GM18868 (cell line): ENCODE measurements at regions not wholly inside any gene's neighbourhood (a gene's known extent, or its start where the extent isn't known, plus 50 kb on each side); places are given as distances from the start of the nearest gene placed in this dataset.

Source experiments
- ATAC-seq: cut with Tn5 transposase; IDR thresholded peaks from one replicate; pipeline ENCODE4 v1.9.1; 2021; ENCODE audit warnings: mild to moderate bottlenecking, moderate library complexity; ENCODE audit not compliant: unreplicated experiment

DNA sequence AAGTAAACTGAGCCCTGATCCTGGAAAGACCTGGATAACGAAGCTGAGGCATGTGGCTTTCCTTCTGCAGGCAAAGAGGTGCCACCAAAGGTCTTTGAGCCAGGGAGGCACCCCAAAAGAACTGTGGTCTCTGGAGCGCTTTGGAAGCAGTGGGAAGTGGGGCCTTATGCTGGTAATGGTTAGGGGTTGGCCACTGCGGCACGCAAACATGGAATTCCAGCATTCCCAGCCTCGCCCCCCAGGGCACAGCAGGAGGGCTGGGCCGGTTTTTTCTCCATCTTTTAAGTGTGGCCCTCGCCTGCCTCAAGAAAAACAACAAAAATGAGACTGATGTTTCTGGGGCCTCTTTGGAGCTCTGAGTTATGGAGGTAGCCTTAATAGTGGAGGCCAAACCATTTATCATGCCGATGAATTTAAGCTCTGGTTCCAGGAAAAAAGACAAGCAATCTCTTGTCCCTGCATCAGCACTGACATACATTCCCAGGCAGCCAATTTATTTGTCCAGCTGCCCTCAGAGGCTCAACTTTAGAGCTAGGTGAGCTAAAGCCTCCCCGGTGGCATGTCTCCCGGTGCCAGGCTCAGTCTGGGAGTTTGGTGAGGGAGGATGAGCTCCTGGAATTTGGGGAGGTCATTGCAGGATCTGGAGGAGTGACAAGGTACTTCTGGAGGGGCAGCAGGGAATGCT, 109.0 kb downstream of the TLE3 start:
- ATAC-seq = no peak

- no peak for ATAC-seq
These were observed 106.9 kb downstream of the TLE3 start for GRCh38 chr15:69990566-69991421.

DNA sequence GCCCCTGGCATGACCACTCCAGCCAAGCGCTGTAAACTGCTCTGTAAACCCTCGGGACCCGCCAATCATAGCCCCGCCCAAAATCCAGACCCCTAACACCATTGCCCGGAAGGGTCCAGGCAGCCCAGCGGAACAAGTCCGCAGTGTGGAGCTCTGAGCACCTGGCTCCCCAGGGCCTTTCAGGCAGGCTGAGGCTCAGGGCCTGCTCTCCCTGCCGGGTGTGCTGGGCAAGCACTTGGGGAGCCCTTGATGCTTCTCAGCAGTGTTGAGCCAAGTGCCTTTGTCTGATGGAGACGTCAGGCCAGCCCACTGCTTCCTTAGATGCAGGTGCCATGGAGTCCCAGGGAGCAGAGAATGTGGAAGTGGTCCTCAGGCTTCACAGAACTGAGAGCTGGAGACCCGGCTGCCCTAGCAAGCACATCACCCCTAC, 106.2 kb downstream of the TLE3 start:
- ATAC-seq = no peak

- ATAC-seq = no peak
These were observed 105.4 kb downstream of the TLE3 start for GRCh38 chr15:69992348-69992747.

DNA sequence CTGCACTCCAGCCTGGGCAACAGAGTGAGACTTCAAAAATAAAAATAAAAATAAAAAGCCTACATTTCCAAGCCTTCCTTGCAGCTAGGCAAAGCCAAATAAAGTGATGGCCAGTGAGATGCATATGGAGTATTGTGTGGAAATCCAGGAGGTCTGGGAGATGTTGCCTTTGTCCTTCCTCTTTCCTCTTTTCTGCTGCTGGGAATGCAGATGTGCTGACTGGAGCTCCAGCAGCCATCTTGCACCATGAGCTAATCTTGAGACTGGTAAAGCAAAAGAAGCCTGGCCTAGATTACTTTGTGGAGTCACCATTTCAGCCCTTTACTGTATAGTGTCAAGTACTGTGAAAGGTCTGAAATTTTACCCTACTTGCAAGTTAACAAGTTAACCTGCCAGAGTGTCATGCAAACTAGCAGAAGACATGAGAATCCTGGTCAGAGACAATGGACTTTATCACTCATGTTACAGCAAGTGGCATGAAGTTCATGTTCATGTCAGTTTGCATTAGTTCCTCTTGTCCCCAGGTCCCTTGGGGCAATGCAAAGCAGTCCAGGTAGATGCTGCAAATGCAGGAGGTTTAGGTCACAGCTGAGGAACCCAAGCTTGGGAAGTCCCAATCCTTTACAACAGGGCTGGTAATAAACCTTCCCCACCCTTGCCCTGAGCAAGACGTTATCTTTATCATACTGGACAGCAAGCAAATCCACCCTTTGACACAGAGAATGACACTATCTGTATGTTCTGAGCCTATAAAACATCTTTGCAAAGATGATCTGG, 103.1 kb downstream of the TLE3 start:
- ATAC-seq = no peak

DNA sequence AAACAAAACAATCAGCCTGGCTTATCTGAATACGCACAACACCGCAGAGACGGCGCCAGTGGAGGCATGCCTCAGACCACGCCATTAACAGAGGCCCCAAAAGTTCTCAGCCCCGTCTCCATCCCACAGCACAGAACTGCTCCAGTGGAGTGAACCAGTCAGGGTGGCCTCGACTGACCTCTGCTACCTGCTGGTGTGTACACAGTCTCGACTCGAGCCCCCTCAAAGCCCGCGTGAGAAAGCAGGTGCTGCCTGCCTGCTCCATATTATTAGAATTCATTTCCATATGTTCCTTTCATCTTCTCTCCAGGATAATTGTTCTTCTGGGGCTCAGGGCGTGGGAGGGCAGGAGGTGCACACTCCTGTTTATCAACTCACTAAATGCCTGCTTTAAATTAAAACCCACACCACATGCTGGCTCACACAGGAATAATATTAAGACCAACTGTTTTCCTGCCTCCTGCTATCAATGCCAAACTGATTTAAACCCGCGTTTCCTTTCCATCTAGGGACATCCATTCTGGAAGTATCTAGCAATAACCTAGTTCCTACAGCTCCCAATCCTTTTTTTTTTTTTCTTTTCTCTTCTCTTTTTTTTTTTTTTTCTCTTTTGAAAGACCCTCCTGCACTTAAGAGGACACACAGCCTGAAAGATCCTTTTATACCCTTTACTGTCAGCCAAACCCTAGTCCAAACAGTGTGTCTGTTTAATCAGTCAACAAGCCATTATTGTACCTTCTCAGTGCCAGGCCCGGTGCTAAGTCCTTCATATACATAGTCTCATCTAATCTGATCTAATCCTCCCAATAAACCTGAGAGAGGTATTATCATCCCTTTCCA, 101.2 kb downstream of the TLE3 start:
- ATAC-seq = no peak

DNA sequence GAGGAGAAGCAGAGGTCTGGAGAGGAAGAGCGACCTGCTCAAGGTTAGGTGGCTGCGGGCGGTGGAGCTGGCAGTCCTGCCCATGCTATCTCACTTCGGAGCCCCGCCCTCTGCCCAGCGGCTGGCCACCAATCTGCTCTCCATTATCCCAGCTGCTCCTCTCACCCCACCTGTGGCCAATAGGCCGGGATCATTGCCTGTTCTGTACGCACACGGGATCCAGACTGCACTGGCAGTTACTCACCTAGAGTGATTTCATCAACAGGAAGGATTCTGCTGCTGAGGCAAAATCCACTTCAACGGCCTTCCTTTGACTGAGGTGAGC, 100.6 kb downstream of the TLE3 start:
- no peak for ATAC-seq
